IPS-NIHi11 (cell line): ENCODE measurements at regions not wholly inside any gene's neighbourhood (a gene's known extent, or its start where the extent isn't known, plus 50 kb on each side); places are given as distances from the start of the nearest gene placed in this dataset.
"Not testable (repeated sequence)": the region's sequence is repeated elsewhere in the genome, so short reads cannot be mapped to it uniquely, and the experiment has no call there.

Experiments used
- DNase-seq: peaks from one replicate; pipeline ENCODE4 v3.0.0; 2012; ENCODE audit warnings: mixed read lengths, low spot score

DNA sequence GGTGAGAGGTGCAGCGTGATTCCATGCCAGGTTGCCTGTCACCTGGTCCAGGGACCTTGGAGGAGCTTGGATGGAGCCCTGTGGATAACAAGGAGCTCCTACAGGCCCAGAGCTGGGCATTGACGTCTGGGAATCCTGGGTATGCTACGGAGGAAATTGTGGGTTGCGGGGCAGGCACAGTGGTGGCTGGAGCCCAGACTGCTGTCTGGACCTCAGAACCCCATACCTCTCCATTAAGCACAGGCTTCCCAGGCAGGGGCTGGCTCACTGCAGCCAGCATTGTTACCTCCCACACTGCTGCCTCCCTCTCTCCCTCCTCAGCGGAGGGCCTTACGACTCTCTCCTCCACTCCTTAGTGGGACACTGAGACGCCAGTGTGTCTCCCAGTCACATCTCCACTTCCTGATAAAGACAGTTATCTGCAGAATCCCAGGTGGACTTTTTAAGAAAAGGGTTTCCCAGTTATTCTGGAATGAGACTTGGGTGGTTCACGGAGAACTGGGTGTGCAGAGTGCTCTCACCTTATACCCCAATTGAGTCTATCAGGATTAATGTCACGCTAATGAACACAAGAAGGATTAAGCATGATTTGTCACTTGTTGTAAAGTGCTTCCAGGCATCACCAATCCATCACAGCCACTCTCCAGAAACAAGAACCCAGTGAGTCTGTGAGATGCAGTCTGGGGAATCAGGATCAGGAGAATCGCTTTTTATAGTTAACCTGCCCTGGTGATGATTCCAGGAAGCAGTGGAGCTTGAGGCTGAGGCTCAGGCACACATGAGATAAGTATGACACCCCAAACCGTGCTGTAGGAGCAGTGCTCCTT is 309.4 kb downstream of the RPS24 start:
- DNase-seq: no peak

- not testable (repeated sequence) for DNase-seq
Observed at GRCh38 chr10:78344257-78344656, 310.6 kb downstream of the RPS24 start.

- not testable (repeated sequence) for DNase-seq
Observed at GRCh38 chr10:78345515-78345914, 311.9 kb downstream of the RPS24 start.

GRCh38 chr10:78346721-78347120 is 313.1 kb downstream of the RPS24 start:
- no peak for DNase-seq

DNA sequence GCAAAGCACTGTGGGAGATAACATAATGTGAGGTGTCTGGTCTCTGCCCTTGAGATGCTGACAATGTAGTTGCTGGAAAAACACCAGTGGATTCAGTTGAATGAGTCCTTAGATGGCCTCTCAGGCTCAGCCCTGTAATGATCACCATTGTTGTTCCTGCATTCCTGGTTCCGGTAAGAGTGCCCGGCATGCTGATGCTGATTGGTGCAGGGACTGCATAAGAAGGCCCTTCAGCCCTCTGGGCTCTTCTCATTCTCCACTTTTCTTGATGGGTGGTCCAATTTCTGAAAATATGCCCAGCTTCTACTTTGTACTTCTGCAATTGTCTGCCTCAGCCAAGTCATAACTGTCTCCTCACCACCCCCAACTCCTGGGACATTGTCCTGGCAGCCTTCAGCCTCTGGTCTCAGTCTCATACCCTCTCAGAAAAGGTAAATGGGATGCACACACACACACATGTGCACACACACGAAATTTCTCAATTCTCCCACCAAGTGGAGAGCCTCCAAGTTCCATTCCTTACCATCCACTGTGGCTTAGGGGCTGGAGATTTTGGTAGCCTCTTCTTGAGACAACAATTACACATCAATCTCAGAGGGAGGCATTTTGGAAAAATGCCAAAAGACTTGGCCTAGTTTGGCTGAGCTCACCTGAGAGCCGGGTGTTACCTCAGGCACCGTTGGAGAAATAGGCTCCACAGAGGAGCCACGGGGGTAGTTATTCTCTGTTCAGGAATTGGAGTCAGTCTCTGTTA is 314.9 kb downstream of the RPS24 start:
- no peak for DNase-seq

DNA sequence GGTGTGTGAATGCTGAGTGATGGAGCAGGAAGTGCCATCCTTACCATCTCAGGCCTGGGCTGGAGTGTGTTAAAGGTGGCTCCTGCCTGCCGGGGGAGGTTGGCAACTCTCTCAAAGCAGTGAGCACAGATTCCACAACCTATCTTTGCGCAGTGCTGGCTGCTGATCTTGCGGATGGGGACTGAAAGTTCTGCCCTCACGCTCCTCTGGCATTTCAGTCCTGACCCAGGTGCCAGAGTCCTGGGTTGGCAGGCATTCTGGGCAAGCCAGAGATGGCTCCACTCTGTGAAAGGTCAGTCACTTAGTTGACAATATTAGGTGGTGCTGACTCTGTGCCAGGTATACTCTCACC is 315.5 kb downstream of the RPS24 start:
- no peak for DNase-seq

DNA sequence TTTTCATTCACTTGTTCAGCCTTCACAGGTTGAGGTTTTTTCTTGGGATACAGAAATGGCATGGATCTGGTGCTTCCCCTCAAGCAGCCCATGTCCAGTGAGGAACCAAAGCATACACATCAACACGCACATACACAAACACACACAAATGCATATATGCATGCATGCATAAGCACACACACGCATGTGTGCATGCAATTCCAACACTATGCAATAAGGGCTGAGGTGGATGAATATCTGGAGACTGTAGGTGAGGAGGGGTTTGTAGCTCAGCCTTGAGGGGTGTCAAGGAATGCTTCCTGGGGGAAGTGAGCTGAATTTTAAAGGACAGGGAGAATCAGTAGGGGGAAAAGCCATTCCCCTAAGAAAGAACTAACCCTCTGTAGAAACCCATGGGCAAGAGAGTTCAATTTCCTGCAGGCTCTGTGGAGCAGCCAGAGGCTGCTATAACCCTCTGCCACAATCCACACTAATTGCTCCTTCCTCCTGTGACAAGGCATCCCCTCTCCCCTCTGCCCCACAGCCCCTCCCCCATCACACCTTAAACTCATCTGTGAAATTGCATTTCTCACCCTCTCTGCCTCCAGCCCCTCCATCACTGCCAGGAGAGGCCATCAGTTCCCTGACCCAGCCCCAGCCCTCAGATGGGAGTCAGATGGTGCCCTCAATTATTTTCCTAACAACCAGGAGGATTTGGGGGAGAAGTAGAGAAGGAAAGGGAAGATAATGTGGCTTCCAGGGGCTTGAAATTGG is 316.4 kb downstream of the RPS24 start:
- DNase-seq: no peak

- DNase-seq: no peak
Observed at GRCh38 chr10:78351283-78351682, 317.6 kb downstream of the RPS24 start.

- no peak for DNase-seq
Observed at GRCh38 chr10:78351809-78352208, 318.1 kb downstream of the RPS24 start.

DNA sequence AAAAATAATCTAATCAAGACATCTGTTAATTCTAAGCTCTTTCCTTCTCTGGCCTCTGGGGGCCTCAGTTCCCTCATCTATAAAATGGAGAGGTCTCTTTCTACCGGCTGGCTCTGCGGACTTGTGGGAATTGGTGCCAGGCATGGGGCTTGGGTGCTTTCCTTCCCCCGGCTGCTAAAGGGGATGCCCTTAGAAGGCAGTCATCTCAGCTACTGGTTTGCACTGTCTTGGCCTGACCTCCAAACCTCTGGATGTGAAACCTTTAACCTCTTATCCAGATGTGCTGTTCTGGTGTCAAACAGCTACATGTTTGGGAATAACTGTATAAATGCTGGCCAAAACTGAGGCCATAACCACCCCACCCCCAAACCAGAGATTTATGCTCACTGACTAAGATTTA is 320.0 kb downstream of the RPS24 start:
- no peak for DNase-seq

GRCh38 chr10:78354101-78354500 is 320.4 kb downstream of the RPS24 start:
- no peak for DNase-seq

GRCh38 chr10:78356291-78356900 is 322.7 kb downstream of the RPS24 start:
- no peak for DNase-seq

GRCh38 chr10:78357141-78358063 is 323.7 kb downstream of the RPS24 start:
- DNase-seq: peak; percentile 82

DNA sequence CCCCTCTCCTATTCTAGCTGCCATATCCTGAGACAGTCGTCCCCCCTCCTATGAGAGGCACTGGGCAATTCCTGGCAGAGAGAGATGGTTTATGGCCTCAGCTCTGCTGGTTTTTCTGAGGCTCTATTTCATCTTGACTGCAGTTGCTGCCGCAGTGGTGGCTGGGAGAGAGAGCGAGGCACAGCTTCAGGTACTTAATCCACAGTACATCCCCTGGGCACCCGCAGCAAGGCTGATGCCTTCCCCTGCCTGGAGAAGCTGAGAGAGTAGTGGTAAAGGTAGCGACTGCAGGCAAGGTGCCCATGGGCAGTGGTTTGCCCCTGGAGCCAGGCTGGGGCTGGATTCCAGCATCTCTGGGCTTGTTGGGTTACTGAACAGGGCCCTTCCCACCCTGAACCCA is 324.7 kb downstream of the RPS24 start:
- no peak for DNase-seq

DNA sequence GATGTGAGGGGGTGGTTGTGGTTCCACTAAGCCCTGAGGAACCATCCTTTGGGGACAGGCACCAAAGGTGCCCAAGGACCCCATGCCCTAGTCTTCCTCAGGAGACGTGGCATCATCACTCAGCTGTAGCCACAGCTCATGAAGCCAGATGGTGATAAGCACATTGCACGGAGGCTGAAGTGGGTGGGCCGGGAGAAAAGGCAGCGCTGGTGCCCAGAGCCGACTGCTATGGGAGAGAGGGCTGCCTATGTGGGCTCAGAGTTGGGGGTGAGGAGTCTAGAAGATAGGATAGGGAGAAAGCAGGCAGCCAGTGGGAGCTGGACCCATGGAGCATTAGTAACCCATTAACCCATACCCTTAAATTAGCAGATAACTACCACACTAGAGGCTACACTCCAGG is 325.3 kb downstream of the RPS24 start:
- no peak for DNase-seq

- DNase-seq: peak; percentile 49
Observed at GRCh38 chr10:78359640-78360091, 326.0 kb downstream of the RPS24 start.

GRCh38 chr10:78360284-78360683 is 326.6 kb downstream of the RPS24 start:
- no peak for DNase-seq

GRCh38 chr10:78361031-78361430 is 327.4 kb downstream of the RPS24 start:
- no peak for DNase-seq

- peak; percentile 39 for DNase-seq
Observed at GRCh38 chr10:78362406-78363022, 328.9 kb downstream of the RPS24 start.

- no peak for DNase-seq
Observed at GRCh38 chr10:78363190-78363589, 329.5 kb downstream of the RPS24 start.

DNA sequence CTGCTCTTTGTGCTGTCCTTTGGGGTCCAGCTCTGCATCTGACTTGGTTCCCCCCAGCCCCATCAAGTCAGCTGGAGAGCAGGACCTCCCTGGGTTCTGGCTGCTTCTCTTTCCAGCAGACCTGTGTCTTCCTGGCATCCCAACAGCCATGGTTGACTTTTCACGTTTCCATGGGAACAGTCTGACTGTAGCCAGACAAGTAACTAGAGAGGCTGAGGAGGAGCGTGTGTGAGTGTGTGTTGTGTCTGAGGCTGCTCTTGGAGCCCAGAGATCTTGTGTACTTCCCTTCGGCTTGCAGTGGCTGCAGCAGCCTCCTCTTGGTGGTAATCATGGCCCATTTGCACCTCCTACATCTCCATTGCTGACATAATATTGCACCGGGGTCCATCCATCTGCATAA is 332.0 kb downstream of the RPS24 start:
- no peak for DNase-seq
